ENCODE measurements at regions not wholly inside any gene's neighbourhood (a gene's known extent, or its start where the extent isn't known, plus 50 kb on each side); places are given as distances from the start of the nearest gene placed in this dataset.

GRCh38 chr7:340979-341694, 51.2 kb downstream of the FOXL3 start:
- TF ChIP-seq, protein P1, sequence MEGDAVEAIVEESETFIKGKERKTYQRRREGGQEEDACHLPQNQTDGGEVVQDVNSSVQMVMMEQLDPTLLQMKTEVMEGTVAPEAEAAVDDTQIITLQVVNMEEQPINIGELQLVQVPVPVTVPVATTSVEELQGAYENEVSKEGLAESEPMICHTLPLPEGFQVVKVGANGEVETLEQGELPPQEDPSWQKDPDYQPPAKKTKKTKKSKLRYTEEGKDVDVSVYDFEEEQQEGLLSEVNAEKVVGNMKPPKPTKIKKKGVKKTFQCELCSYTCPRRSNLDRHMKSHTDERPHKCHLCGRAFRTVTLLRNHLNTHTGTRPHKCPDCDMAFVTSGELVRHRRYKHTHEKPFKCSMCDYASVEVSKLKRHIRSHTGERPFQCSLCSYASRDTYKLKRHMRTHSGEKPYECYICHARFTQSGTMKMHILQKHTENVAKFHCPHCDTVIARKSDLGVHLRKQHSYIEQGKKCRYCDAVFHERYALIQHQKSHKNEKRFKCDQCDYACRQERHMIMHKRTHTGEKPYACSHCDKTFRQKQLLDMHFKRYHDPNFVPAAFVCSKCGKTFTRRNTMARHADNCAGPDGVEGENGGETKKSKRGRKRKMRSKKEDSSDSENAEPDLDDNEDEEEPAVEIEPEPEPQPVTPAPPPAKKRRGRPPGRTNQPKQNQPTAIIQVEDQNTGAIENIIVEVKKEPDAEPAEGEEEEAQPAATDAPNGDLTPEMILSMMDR (IDR thresholded peaks at IDR 0.05) = no peak
- TF ChIP-seq POLR2A (IDR thresholded peaks at IDR 0.05) = no peak

All from adrenal gland (tissue), 5 donors.